ENCODE measurements at regions not wholly inside any gene's neighbourhood (a gene's known extent, or its start where the extent isn't known, plus 50 kb on each side); places are given as distances from the start of the nearest gene placed in this dataset. TPM values are rescaled to one million over a fixed set of nuclear protein-coding genes. Genes with fewer than 3 reads are reported as not detected.
"Not testable (repeated sequence)": the region's sequence is repeated elsewhere in the genome, so short reads cannot be mapped to it uniquely, and the experiment has no call there.

- peaks cover 3% of the 10 kb centered on the region for H3K4me1 ChIP-seq
- DNase-seq (ENCODE audit: low spot score) = no peak
- Mint-ChIP-seq H3K36me3 (no peaks in the 10 kb centered on the region), H3K27ac (no peak overlapping the region), H3K4me1 (peaks cover 7% of the 10 kb centered on the region), H3K4me3 (no peak overlapping the region), H3K27me3 (ENCODE audit: insufficient read depth, low read depth) (no peaks in the 10 kb centered on the region), H3K9me3 (peaks cover 10% of the 10 kb centered on the region)
- H4K20me1 ChIP-seq (ENCODE audit: low read depth) = no peaks in the 10 kb centered on the region
- H3K4me3 ChIP-seq = no peak overlapping the region
- H3K4me2 ChIP-seq = no peak overlapping the region
- TF ChIP-seq EZH2phosphoT487 (IDR thresholded peaks at IDR 0.05) = no peak
- TF ChIP-seq CTCF (IDR thresholded peaks at IDR 0.05) = no peak
- no peak for TF ChIP-seq EZH2 (IDR thresholded peaks at IDR 0.05)
- H3K9me3 ChIP-seq (ENCODE audit: low read depth) = no peaks in the 10 kb centered on the region
- H3K27ac ChIP-seq = no peak overlapping the region
- H3K79me2 ChIP-seq (ENCODE audit: low read depth) = no peaks in the 10 kb centered on the region
- H3K27me3 ChIP-seq = no peaks in the 10 kb centered on the region
- H3K9ac ChIP-seq = no peak overlapping the region
- H3F3A ChIP-seq (ENCODE audit: low read depth) = no peaks in the 10 kb centered on the region
- no peaks in the 10 kb centered on the region for H3K36me3 ChIP-seq
- no peak overlapping the region for H2AFZ ChIP-seq (replicated peaks)
Measured at GRCh38 chr15:28783873-28784272, 64.6 kb downstream of the GOLGA6L7 start.

GRCh38 chr15:28783466-28783865 lies 65.0 kb downstream of the GOLGA6L7 start:
- peaks cover 3% of the 10 kb centered on the region for H3K4me1 ChIP-seq
- no peak overlapping the region for H3K4me2 ChIP-seq
- no peak overlapping the region for H3K4me3 ChIP-seq
- H3F3A ChIP-seq (ENCODE audit: low read depth) = no peaks in the 10 kb centered on the region
- no peaks in the 10 kb centered on the region for H3K36me3 ChIP-seq
- DNase-seq (ENCODE audit: low spot score) = no peak
- peaks cover 10% of the 10 kb centered on the region for H3K9me3 Mint-ChIP-seq
- no peak overlapping the region for H2AFZ ChIP-seq (replicated peaks)
- H3K27me3 Mint-ChIP-seq (ENCODE audit: insufficient read depth, low read depth) = no peaks in the 10 kb centered on the region
- no peaks in the 10 kb centered on the region for H4K20me1 ChIP-seq (ENCODE audit: low read depth)
- H3K4me1 Mint-ChIP-seq = peaks cover 8% of the 10 kb centered on the region
- H3K36me3 Mint-ChIP-seq = no peaks in the 10 kb centered on the region
- H3K79me2 ChIP-seq (ENCODE audit: low read depth) = no peaks in the 10 kb centered on the region
- no peaks in the 10 kb centered on the region for H3K9me3 ChIP-seq (ENCODE audit: low read depth)
- H3K27ac Mint-ChIP-seq = no peak overlapping the region
- H3K4me3 Mint-ChIP-seq = no peak overlapping the region
- no peak overlapping the region for H3K9ac ChIP-seq
- no peaks in the 10 kb centered on the region for H3K27me3 ChIP-seq
- no peak overlapping the region for H3K27ac ChIP-seq
- TF ChIP-seq CTCF (IDR thresholded peaks at IDR 0.05) (no peak), EZH2 (IDR thresholded peaks at IDR 0.05) (no peak), EZH2phosphoT487 (IDR thresholded peaks at IDR 0.05) (no peak)

- H3K36me3 Mint-ChIP-seq; H2AFZ ChIP-seq (replicated peaks); H3K4me3 ChIP-seq; H3K36me3 ChIP-seq; H3K9me3 Mint-ChIP-seq; H3K9me3 ChIP-seq (ENCODE audit: low read depth); H3K4me1 ChIP-seq; H3K27me3 ChIP-seq; H3K27ac Mint-ChIP-seq; H3K4me3 Mint-ChIP-seq; H3K27ac ChIP-seq; H3F3A ChIP-seq (ENCODE audit: low read depth); H3K79me2 ChIP-seq (ENCODE audit: low read depth); H3K4me2 ChIP-seq; H4K20me1 ChIP-seq (ENCODE audit: low read depth); H3K27me3 Mint-ChIP-seq (ENCODE audit: insufficient read depth, low read depth); DNase-seq (ENCODE audit: low spot score); H3K9ac ChIP-seq; H3K4me1 Mint-ChIP-seq: not testable (repeated sequence)
Measured at GRCh38 chr15:28778397-28778796, 66.2 kb upstream of the GOLGA8M start.

GRCh38 chr15:28772857-28773256 lies 60.6 kb upstream of the GOLGA8M start:
- H3K27me3 Mint-ChIP-seq (ENCODE audit: insufficient read depth, low read depth); H4K20me1 ChIP-seq (ENCODE audit: low read depth); H3K27me3 ChIP-seq; H3K27ac Mint-ChIP-seq; H3K4me3 ChIP-seq; H3K4me2 ChIP-seq; H3K79me2 ChIP-seq (ENCODE audit: low read depth); H3K9me3 ChIP-seq (ENCODE audit: low read depth); H3K4me3 Mint-ChIP-seq; H3K9me3 Mint-ChIP-seq; H3K27ac ChIP-seq; H3K4me1 ChIP-seq; DNase-seq (ENCODE audit: low spot score); H3K36me3 ChIP-seq; H3K4me1 Mint-ChIP-seq; H3F3A ChIP-seq (ENCODE audit: low read depth); H2AFZ ChIP-seq (replicated peaks); H3K9ac ChIP-seq; H3K36me3 Mint-ChIP-seq: not testable (repeated sequence)

Small RNA genes lying in the stretch of these regions (small RNA-seq; reads per million reads assigned to genes)
- gene AC055876.3 = not detected

Data from neural progenitor cell (in vitro differentiated cells).